Left lobe of liver (tissue), 2 donors: ENCODE measurements at regions not wholly inside any gene's neighbourhood (a gene's known extent, or its start where the extent isn't known, plus 50 kb on each side); places are given as distances from the start of the nearest gene placed in this dataset.
"Not testable (repeated sequence)": the region's sequence is repeated elsewhere in the genome, so short reads cannot be mapped to it uniquely, and the experiment has no call there.

Experiments
- ATAC-seq: fragments of 200-7000 bp; cut with Tn5 transposase; one replicate; pipeline ENCODE4 v1.9.1; 2020; ENCODE audit warnings: mild to moderate bottlenecking, moderate library complexity
- DNase-seq: peaks from one replicate; pipeline ENCODE4 v3.0.0-alpha.2; 2020; ENCODE audit warnings: low spot score
- donor health status: DM: no; HTN: no; CAD: no; lungs with moderate emphysema.
- donor health status: DM: no; HTN: yes; CAD: no.

GRCh38 chr4:124947622-124948265 is 235.2 kb upstream of the ANKRD50 start:
- ATAC-seq (no peak), DNase-seq (no peak)

DNA sequence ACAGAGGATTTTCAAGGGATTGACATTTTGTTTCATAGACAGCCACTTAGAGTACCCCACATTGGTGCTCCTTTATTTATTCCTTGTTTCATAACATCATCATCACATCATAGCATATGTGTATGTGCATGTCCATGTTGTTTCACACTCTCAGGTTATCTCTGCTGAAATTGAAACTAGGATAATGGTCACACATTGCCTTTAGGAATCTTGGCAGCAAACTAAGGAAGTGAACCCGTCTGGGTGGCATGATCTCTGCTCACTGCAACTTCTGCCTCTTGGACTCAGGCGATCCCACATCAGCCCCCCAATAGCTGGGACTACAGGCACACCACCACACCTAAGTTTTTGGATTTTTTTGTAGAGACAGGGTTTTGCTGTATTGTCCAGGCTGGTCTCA is 234.2 kb upstream of the ANKRD50 start:
- DNase-seq: no peak
- ATAC-seq: peak; percentile 30

- peak; percentile 55 for ATAC-seq
- DNase-seq: no peak
Measured at GRCh38 chr4:124945422-124945821, 232.9 kb upstream of the ANKRD50 start.

- DNase-seq (no peak), ATAC-seq (no peak)
Measured at GRCh38 chr4:124943938-124944337, 231.4 kb upstream of the ANKRD50 start.

DNA sequence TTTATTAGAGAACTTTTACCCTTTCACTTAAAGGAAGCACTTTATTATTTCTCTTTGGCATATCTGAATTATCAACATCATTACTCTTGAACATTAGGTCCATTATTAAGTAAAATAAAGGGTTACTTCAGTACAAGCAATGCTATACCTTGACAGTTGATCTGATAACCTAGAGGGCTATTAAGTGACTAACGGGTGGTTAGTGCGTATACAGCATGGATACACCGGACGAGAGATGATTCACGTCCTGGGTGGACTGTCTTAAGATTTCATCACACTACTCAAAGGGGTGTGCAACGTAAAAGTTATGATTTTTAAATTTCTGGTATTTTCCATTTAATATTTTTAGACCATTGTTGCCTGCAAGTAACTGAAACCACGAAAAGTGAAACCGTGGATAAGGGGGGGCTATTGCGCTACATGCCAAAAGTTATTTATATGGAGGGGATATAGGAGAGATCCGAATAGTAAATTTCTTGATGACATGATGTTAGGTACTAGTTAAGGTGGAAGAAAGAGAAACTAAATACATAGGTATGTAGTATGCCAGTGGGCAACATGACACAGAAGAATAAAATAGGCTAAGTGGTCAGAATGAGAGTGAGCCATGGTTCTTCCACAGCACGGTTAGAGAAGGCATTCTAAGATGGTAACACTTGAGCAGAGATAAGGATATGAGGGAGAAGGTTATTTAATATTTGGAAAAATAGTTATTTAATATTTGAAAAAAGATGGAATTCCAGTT is 230.8 kb upstream of the ANKRD50 start:
- ATAC-seq: no peak

GRCh38 chr4:124941267-124941666 is 228.7 kb upstream of the ANKRD50 start:
- DNase-seq: no peak

More for the DNA sequence above, 230.8 kb upstream of the ANKRD50 start:
- DNase-seq: no peak

DNA sequence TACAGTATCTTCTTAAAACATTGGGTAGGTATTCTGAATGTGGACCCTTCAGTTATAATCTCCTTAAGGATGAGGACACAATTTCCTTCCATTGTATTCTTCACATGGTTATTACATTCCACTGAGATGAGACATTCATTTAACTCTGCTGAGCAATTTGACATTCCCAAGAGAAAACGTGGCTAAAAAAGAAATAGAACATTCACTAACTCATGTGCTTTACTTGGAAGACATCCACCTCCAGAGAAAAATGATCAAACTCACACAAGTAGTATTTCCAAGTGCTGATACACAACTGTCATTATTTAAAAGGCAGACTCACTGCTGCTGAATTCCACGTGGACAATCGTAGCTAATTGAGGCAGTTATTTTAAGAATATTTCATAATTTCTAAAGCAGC is 227.9 kb upstream of the ANKRD50 start:
- no peak for ATAC-seq

More at GRCh38 chr4:124941267-124941666, 228.7 kb upstream of the ANKRD50 start:
- ATAC-seq: no peak

DNA sequence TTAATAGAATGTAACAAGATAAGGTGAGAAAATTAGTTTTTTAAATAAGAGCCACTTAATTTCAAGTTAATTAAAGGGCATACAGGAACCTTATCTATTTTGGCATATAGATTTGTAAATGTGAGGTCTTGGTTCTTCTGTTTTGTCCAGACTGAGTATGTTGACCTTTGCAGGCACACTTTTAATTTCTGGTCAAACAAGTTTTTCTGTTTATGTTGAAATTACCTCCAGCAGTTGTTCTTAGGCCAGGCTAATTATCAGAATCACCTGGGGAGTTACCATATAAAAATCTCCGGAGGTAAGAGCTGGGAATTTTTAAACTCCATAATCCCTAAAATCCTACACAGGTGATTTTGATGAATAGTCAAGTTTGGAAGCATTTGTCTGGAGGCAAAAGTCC is 227.4 kb upstream of the ANKRD50 start:
- ATAC-seq: no peak

More for the DNA sequence above, 227.9 kb upstream of the ANKRD50 start:
- no peak for DNase-seq

DNA sequence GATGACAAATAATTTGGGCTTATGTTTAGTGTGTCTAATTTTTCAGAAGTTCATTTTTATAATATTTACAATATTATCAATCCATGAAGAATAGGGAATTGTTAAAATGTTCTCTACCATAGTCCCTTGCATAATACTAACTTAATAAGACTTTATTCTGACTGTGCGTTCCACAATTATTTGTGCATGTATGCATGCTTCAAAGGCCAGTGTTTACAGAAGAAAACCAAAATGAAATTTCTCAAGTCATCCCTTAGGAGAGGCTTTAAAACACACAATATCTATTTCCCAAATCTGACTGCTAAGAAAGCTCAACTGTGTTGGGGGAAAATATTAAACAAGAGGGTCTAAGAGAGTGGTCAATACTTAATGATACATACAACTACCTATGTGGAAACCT is 226.3 kb upstream of the ANKRD50 start:
- DNase-seq (no peak), ATAC-seq (no peak)

More for the DNA sequence above, 227.4 kb upstream of the ANKRD50 start:
- no peak for DNase-seq

- DNase-seq (no peak), ATAC-seq (no peak)
Measured at GRCh38 chr4:124937993-124938392, 225.5 kb upstream of the ANKRD50 start.

- DNase-seq: no peak
- peak; percentile 31 for ATAC-seq
Measured at GRCh38 chr4:124936427-124936826, 223.9 kb upstream of the ANKRD50 start.

GRCh38 chr4:124934916-124935315 is 222.4 kb upstream of the ANKRD50 start:
- DNase-seq (no peak), ATAC-seq (no peak)

- no peak for ATAC-seq
- no peak for DNase-seq
Measured at GRCh38 chr4:124933521-124933920, 221.0 kb upstream of the ANKRD50 start.

- ATAC-seq: no peak
- no peak for DNase-seq
Measured at GRCh38 chr4:124932447-124932846, 219.9 kb upstream of the ANKRD50 start.

DNA sequence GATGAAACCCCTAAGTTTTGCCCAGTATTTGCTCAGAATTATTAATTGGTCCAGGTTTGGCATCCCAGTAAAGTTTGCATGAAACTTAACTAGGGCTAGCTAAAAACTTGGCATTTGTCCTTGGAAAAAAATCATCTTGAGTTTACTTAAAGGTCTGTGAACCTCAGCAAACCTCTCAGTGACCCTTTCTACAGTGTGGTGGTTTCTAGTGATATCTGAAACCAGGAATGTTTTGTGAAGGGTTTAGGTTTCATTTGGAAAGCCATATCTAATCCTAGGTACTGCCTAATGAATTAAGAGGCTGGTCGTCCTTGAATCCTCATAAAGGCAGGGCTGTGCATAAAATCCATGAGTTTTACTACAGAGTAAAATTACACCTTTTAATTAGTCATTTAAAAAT is 218.5 kb upstream of the ANKRD50 start:
- no peak for DNase-seq
- ATAC-seq: no peak

DNA sequence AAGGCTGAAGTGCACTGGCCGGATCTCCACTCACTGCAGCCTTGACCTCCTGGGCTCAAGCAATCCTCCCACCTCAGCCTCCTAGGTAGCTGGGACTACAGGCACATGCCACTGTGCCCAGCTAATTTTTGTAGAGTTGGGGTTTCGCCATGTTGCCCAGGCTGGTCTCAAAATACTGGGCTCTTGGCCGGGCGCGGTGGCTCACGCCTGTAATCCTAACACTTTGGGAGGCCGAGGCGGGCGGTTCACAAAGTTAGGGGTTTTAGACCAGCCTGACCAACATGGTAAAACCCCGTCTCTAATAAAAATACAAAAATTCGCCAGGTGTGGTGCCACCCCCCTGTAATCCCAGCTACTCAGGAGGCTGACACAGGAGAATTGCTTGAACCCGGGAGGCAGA is 210.2 kb upstream of the ANKRD50 start:
- DNase-seq, ATAC-seq: not testable (repeated sequence)

DNA sequence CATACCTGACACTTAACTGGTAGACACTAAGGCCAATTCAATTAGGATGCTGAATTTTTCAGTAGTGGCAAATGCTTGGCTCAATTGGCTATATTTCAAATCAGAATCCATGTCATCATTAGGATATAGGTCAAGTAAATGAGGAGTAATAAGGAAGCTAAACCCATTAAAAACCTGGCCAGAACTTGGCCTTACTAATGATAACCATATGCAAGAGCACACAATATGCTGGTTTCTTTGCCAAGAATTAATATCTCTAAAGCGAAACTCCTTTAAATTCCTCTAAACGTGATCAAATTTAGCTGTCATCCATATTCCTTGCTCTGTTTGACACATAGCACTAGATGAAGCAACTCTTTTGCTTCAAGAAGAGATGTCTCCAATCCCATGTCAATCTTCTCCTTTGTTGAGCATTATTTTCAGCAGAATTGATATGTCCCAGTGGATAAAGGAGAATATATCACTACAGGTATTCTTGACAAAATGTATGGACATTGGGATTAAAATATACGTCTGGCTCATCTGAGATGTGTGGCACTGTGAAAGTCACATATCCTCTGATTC is 206.1 kb upstream of the ANKRD50 start:
- DNase-seq (no peak), ATAC-seq (no peak)

DNA sequence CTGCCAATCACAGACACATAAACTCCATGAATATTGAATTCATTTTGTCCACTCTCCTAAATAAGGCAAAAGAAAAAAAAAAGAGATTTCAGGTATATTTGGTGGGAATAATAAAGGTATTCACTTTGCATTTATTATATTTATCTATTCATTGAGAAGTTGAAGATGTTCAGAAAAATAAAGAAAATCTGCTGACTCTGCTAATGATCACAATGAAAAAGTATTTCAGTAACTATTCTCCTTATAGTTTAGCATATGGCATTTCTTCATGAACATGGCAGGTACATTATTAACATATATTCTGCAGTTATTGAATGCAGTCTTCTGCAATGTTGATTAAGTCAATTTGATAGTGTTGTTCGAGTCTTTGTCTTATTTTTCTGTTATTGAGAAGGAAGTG is 202.5 kb upstream of the ANKRD50 start:
- DNase-seq (no peak), ATAC-seq (no peak)

DNA sequence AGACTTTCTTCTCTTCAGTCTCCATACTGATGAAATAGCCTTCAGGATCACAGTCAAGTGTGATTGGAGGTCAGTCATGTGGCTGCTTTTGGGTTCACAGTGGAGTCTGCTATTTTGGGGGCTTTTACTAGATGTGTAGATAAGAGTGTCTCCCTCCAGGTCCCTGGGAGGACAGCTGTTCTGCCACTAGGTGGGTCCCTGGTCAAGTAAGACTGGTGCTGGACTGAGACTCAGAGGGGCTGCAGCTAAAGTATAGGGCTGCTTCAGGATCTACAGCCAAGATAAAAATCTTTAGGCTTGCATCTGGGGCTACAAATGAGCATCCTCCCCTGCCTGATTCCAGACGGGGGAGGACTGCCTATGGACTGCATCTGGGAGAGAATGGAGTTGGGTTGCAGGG is 200.7 kb upstream of the ANKRD50 start:
- DNase-seq (no peak), ATAC-seq (no peak)

GRCh38 chr4:124910327-124910726 is 197.8 kb upstream of the ANKRD50 start:
- DNase-seq (no peak), ATAC-seq (no peak)

GRCh38 chr4:124907881-124908280 is 195.3 kb upstream of the ANKRD50 start:
- ATAC-seq: no peak
- no peak for DNase-seq

- no peak for ATAC-seq
- DNase-seq: no peak
Measured at GRCh38 chr4:124905441-124905840, 192.9 kb upstream of the ANKRD50 start.
